AG09319 (cell line): ENCODE measurements at regions not wholly inside any gene's neighbourhood (a gene's known extent, or its start where the extent isn't known, plus 50 kb on each side); places are given as distances from the start of the nearest gene placed in this dataset.

Experiments used
- DNase-seq: peaks from one replicate; pipeline ENCODE4 v3.0.0-alpha.2; 2010; ENCODE audit warnings: low read depth; ENCODE audit errors: extremely low read depth
- TF ChIP-seq, protein P1 (sequence below): IDR thresholded peaks from 2 replicates; pipeline ENCODE4 v1.5.1; 2011; ENCODE audit warnings: low read depth, mild to moderate bottlenecking, inconsistent platforms, low read length, moderate library complexity

DNA sequence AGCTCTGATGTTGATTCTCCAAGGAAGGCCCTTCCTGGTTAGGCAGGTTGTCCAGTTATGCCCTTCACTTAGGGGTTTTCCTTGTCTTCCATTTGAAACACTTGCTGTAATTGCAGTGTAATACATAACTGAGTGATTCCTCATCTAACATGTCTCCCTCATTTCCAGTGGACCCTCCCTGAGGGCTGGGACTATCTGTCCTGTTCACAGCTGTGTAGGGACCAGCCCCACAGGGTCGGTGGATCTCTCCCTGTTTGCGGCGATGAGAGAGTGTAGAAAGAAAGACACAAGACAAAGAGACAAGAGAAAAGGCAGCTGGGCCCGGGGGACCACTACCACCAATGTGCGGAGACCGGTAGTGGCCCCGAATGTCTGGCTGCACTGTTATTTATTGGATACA lies 135.9 kb upstream of the EEPD1 start:
- TF ChIP-seq, protein P1, sequence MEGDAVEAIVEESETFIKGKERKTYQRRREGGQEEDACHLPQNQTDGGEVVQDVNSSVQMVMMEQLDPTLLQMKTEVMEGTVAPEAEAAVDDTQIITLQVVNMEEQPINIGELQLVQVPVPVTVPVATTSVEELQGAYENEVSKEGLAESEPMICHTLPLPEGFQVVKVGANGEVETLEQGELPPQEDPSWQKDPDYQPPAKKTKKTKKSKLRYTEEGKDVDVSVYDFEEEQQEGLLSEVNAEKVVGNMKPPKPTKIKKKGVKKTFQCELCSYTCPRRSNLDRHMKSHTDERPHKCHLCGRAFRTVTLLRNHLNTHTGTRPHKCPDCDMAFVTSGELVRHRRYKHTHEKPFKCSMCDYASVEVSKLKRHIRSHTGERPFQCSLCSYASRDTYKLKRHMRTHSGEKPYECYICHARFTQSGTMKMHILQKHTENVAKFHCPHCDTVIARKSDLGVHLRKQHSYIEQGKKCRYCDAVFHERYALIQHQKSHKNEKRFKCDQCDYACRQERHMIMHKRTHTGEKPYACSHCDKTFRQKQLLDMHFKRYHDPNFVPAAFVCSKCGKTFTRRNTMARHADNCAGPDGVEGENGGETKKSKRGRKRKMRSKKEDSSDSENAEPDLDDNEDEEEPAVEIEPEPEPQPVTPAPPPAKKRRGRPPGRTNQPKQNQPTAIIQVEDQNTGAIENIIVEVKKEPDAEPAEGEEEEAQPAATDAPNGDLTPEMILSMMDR, result no peak

DNA sequence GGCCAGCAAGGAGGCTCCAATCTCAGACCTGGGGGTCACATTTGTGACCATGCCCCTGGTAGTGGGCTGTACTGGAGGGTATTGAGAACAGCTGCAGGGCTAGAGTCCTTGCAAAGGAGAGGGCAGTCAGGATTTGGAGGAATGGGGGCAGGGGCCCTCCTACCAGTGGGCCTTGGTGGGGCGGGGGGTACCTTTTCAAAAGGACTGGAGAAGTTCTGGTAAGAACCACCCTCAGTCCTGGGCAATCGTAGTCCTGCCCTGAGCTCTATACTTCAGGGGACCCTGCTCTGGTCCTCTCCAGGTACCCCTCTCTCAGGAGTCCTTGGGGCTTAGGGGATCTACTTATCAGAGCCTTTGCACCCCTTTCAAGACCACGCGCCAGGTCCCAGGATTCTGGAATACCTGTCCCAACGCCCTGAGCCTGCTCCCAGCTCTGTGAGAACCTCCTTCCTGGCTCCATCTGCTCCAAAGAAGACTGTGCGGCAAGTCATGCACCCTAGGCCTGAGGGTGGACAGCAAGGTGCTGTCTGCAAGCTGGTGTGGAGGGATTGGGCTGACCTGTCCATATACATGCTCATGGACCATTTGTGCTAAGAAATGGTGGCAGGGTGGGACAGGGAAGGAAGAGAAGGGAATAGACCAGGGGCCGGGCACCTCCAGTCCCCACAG lies 134.1 kb upstream of the EEPD1 start:
- TF ChIP-seq, protein P1, result no peak
- DNase-seq, result no peak

More for the DNA sequence above, 135.9 kb upstream of the EEPD1 start:
- no peak for DNase-seq

GRCh38 chr7:36019538-36019937 lies 133.5 kb upstream of the EEPD1 start:
- no peak for DNase-seq
- TF ChIP-seq, protein P1, result no peak

DNA sequence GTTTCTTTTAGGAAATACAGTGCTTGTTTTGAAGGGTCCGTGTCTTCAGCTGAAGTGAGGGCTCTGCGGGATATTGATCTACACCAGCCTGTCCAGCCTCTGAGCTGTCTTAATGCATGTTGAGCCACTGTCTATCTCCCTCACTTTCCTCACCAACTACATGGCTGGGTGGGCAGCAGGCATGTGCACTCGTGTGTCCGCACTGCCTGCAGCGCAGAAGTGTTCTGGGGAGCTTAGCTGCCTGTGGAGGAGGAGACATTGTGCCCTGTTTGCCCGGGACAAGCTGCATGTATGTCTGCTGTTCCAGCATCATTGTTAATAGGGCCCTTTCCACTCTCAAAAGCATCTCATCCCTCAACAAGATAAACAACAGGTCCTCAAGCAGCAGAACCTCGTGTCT lies 133.1 kb upstream of the EEPD1 start:
- no peak for DNase-seq
- TF ChIP-seq, protein P1, result no peak

GRCh38 chr7:36021367-36021766 lies 131.7 kb upstream of the EEPD1 start:
- DNase-seq, result no peak
- TF ChIP-seq, protein P1, result peak; percentile 31

GRCh38 chr7:36021917-36022550 lies 131.0 kb upstream of the EEPD1 start:
- TF ChIP-seq, protein P1, result no peak
- DNase-seq, result no peak

DNA sequence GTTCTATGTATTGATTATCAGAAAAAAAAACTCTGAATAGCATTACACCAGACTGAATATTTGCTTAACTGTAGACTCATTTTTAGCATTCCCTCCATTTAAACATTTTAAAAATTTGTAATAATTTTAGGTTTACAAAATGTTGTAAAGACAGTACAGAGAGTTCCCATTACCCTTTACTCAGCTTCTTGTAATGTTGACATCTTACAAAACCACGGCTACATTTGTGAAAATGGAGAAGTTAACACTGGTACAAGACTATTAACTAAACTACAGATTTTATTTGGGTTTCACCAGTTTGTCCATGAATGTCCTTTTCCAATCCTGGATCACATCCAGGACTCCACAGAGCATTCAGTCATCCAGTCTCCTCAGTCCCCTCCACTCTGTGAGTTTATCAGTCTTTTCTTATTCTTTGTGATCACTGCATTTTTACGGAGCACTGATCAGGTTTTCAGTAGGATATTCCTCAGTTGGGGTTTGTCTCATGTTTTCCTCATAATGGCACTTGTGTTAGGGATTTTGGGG lies 130.0 kb upstream of the EEPD1 start:
- DNase-seq, result no peak
- TF ChIP-seq, protein P1, result no peak
